Psoas muscle (tissue), 7 donors: ENCODE measurements at regions not wholly inside any gene's neighbourhood (a gene's known extent, or its start where the extent isn't known, plus 50 kb on each side); places are given as distances from the start of the nearest gene placed in this dataset.

ENCODE experiments used
- ATAC-seq, 4 donors: fragments of 200-7000 bp; cut with Tn5 transposase; one replicate each; pipeline ENCODE4 v1.9.1; 2020; ENCODE audit warnings: moderate library complexity in 3 of 4, mild to moderate bottlenecking in 2 of 4
- DNase-seq, 2 donors: peaks; one replicate each; pipeline ENCODE4 v3.0.0-alpha.2; 2020
- H3K27ac ChIP-seq: fragments of 200-600 bp; one replicate; pipeline ENCODE4 v1.8.0; 2022
- H3K27me3 ChIP-seq, 3 donors: fragments of 200-600 bp in 1 of 3; one replicate each; pipeline versions ENCODE4 v1.6.1 to v1.8.0; 2013 to 2022; ENCODE audit warnings: low read length in 2 of 3, mild to moderate bottlenecking in 2 of 3, moderate library complexity in 1 of 3; ENCODE audit not compliant: insufficient read depth in 3 of 3
- H3K36me3 ChIP-seq, 2 donors: fragments of 200-600 bp in 1 of 2; one replicate each; pipeline versions ENCODE4 v1.6.1 to v1.8.0; 2013 to 2022; ENCODE audit warnings: low read depth in 1 of 2, mild to moderate bottlenecking in 1 of 2, moderate library complexity in 1 of 2; ENCODE audit not compliant: insufficient read depth in 1 of 2
- H3K4me1 ChIP-seq: fragments of 200-600 bp; one replicate; pipeline ENCODE4 v1.8.0; 2022
- H3K4me3 ChIP-seq: fragments of 200-600 bp; one replicate; pipeline ENCODE4 v1.8.0; 2022; ENCODE audit warnings: mild to moderate bottlenecking
- H3K9me3 ChIP-seq: fragments of 200-600 bp; one replicate; pipeline ENCODE4 v1.8.0; 2022
- CTCF ChIP-seq: fragments of 200-600 bp; IDR thresholded peaks from one replicate; pipeline ENCODE4 v1.8.0; 2022; ENCODE audit warnings: antibody characterized with exemption
- WGBS, 3 donors: extraction: QIAGEN DNeasy Blood & Tissue Kit; methylation state at CpG; one replicate each; pipeline versions ENCODE4 v1.1.6 to v1.1.7; 2013; 5-methylcytosine and 5-hydroxymethylcytosine counted together
- intact Hi-C, 2 donors: fragments of 100-400 bp; cut with DNase I; formaldehyde crosslinking; loops; one replicate each; pipeline versions ENCODE4 v1.11.0 to v1.14.2; 2022
- donor health status: healthy with polysubstance abuse.
- donor health status: DM: no; HTN: no; CAD: no; lungs with moderate emphysema.
- donor health status: Bipolar disorder and iron deficiency.
- donor health status: healthy.
- donor health status: DM: yes; HTN: yes; CAD: no.
- donor health status: DM: no; HTN: no; CAD: no.
- donor health status: DM: yes; HTN: yes; CAD: no.

GRCh38 chr17:70569128-70569527, 399.8 kb downstream of the KCNJ2 start:
- Histone ChIP-seq H3K4me3 (no peak overlapping the region), H3K27ac (no peak overlapping the region), H3K9me3 (no peaks in the 10 kb centered on the region), H3K4me1 (no peaks in the 10 kb centered on the region), H3K27me3 (no peaks in the 10 kb centered on the region), H3K36me3 (no peaks in the 10 kb centered on the region)
- intact Hi-C loops = no loop called here
- no peak for ATAC-seq
- TF ChIP-seq CTCF = no peak
- WGBS, 3 donors = 84 to 90% (median 89%) methylated on average over 1 of the region's 1 CpG
- no peak for DNase-seq

GRCh38 chr17:70577456-70577855, 408.1 kb downstream of the KCNJ2 start:
- Histone ChIP-seq H3K36me3 (no peaks in the 10 kb centered on the region), H3K27me3 (no peaks in the 10 kb centered on the region), H3K4me3 (no peak overlapping the region), H3K4me1 (no peaks in the 10 kb centered on the region), H3K9me3 (no peaks in the 10 kb centered on the region), H3K27ac (no peak overlapping the region)
- intact Hi-C loops = no loop called here
- no peak for TF ChIP-seq CTCF
- 93 to 95% (median 94%) methylated on average over 20 of the region's 20 CpGs for WGBS, 3 donors
- no peak for ATAC-seq
- DNase-seq = peak in 1 of 2 donors; percentile 44

- 74 to 80% (median 77%) methylated on average over 3 of the region's 3 CpGs for WGBS, 3 donors
- no peak for ATAC-seq
- intact Hi-C loops = no loop called here
- H3K36me3 ChIP-seq = no peaks in the 10 kb centered on the region
- H3K27me3 ChIP-seq = no peaks in the 10 kb centered on the region
- no peak for TF ChIP-seq CTCF
- no peak for DNase-seq
- no peak overlapping the region for H3K27ac ChIP-seq
- H3K9me3 ChIP-seq = no peaks in the 10 kb centered on the region
- H3K4me1 ChIP-seq = no peaks in the 10 kb centered on the region
- H3K4me3 ChIP-seq = no peak overlapping the region
Observed at GRCh38 chr17:70581459-70581858, 412.1 kb downstream of the KCNJ2 start.

- Histone ChIP-seq H3K27ac (no peak overlapping the region), H3K4me1 (no peaks in the 10 kb centered on the region), H3K27me3 (no peaks in the 10 kb centered on the region), H3K36me3 (no peaks in the 10 kb centered on the region), H3K9me3 (no peaks in the 10 kb centered on the region), H3K4me3 (no peak overlapping the region)
- intact Hi-C loops = no loop called here
- TF ChIP-seq CTCF = no peak
- ATAC-seq (no peak), DNase-seq (no peak)
- WGBS, 3 donors = 0 to 56% (median 40%) methylated on average over 1 of the region's 1 CpG
Observed at GRCh38 chr17:70582777-70583176, 413.4 kb downstream of the KCNJ2 start.

- Histone ChIP-seq H3K4me3 (no peak overlapping the region), H3K27me3 (no peaks in the 10 kb centered on the region), H3K9me3 (no peaks in the 10 kb centered on the region), H3K36me3 (no peaks in the 10 kb centered on the region), H3K4me1 (no peaks in the 10 kb centered on the region), H3K27ac (no peak overlapping the region)
- no peak for DNase-seq
- intact Hi-C loops = no loop called here
- WGBS, 3 donors = 54 to 95% (median 82%) methylated on average over 4 of the region's 4 CpGs
- TF ChIP-seq CTCF = no peak
- ATAC-seq = no peak
Observed at GRCh38 chr17:70584255-70584654, 414.9 kb downstream of the KCNJ2 start.
